Activated naive CD8-positive, alpha-beta T cell (primary cell): ENCODE measurements at regions not wholly inside any gene's neighbourhood (a gene's known extent, or its start where the extent isn't known, plus 50 kb on each side); places are given as distances from the start of the nearest gene placed in this dataset.

Source experiments
- H3K27ac Mint-ChIP-seq: one replicate; pipeline ENCODE4 v1.8.0; 2021; ENCODE audit warnings: mixed read lengths
- H3K27me3 Mint-ChIP-seq: one replicate; pipeline ENCODE4 v1.8.0; 2021; ENCODE audit warnings: mixed read lengths
- H3K36me3 Mint-ChIP-seq: one replicate; pipeline ENCODE4 v1.8.0; 2021; ENCODE audit warnings: mixed read lengths
- H3K4me1 Mint-ChIP-seq: one replicate; pipeline ENCODE4 v1.8.0; 2021; ENCODE audit warnings: low read depth, mixed read lengths
- H3K4me3 Mint-ChIP-seq: one replicate; pipeline ENCODE4 v1.8.0; 2021; ENCODE audit warnings: mild to moderate bottlenecking, mixed read lengths
- H3K9me3 Mint-ChIP-seq: one replicate; pipeline ENCODE4 v1.8.0; 2021; ENCODE audit warnings: low read depth, mixed read lengths

GRCh38 chr4:22196551-22196950 lies 248.0 kb upstream of the KCNIP4 start:
- no peaks in the 10 kb centered on the region for H3K9me3 Mint-ChIP-seq
- H3K4me1 Mint-ChIP-seq, result no peaks in the 10 kb centered on the region
- H3K27ac Mint-ChIP-seq, result no peak overlapping the region
- H3K4me3 Mint-ChIP-seq, result no peak overlapping the region
- H3K27me3 Mint-ChIP-seq, result no peaks in the 10 kb centered on the region
- H3K36me3 Mint-ChIP-seq, result no peaks in the 10 kb centered on the region

DNA sequence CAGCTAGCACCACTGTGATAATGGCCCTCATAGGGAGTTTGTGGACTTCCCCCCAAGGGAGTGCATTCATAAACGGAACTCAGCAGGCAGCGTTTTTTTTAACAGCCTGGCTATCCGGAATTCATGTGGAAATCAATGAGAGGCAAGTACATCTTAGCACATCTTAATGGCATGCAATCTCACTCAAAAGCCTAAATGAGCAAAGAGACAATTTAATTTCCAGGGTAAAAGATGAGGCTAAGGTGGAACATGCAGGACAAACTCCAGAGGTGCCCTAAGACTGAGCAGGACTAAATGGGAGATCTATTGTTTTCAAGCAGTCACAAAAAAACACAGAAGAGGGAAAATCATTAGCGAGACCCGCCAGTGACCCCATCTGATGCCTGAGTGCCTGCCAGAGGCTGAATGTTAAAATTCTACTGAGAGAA lies 243.5 kb upstream of the KCNIP4 start:
- H3K4me3 Mint-ChIP-seq, result no peak overlapping the region
- H3K9me3 Mint-ChIP-seq, result no peaks in the 10 kb centered on the region
- no peak overlapping the region for H3K27ac Mint-ChIP-seq
- no peaks in the 10 kb centered on the region for H3K4me1 Mint-ChIP-seq
- H3K27me3 Mint-ChIP-seq, result no peaks in the 10 kb centered on the region
- no peaks in the 10 kb centered on the region for H3K36me3 Mint-ChIP-seq

GRCh38 chr4:22191565-22191964 lies 243.0 kb upstream of the KCNIP4 start:
- H3K36me3 Mint-ChIP-seq, result no peaks in the 10 kb centered on the region
- H3K4me3 Mint-ChIP-seq, result no peak overlapping the region

GRCh38 chr4:22190855-22191254 lies 242.3 kb upstream of the KCNIP4 start:
- H3K9me3 Mint-ChIP-seq, result no peaks in the 10 kb centered on the region
- H3K27ac Mint-ChIP-seq, result no peak overlapping the region
- no peaks in the 10 kb centered on the region for H3K27me3 Mint-ChIP-seq
- no peak overlapping the region for H3K4me3 Mint-ChIP-seq
- H3K36me3 Mint-ChIP-seq, result no peaks in the 10 kb centered on the region
- no peaks in the 10 kb centered on the region for H3K4me1 Mint-ChIP-seq

More at GRCh38 chr4:22191565-22191964, 243.0 kb upstream of the KCNIP4 start:
- Mint-ChIP-seq H3K27me3 (no peaks in the 10 kb centered on the region), H3K4me1 (no peaks in the 10 kb centered on the region), H3K9me3 (no peaks in the 10 kb centered on the region), H3K27ac (no peak overlapping the region)

GRCh38 chr4:22187203-22187820 lies 238.7 kb upstream of the KCNIP4 start:
- H3K36me3 Mint-ChIP-seq, result no peaks in the 10 kb centered on the region
- no peaks in the 10 kb centered on the region for H3K4me1 Mint-ChIP-seq
- H3K4me3 Mint-ChIP-seq, result no peak overlapping the region
- no peak overlapping the region for H3K27ac Mint-ChIP-seq
- H3K9me3 Mint-ChIP-seq, result no peaks in the 10 kb centered on the region
- H3K27me3 Mint-ChIP-seq, result no peaks in the 10 kb centered on the region

DNA sequence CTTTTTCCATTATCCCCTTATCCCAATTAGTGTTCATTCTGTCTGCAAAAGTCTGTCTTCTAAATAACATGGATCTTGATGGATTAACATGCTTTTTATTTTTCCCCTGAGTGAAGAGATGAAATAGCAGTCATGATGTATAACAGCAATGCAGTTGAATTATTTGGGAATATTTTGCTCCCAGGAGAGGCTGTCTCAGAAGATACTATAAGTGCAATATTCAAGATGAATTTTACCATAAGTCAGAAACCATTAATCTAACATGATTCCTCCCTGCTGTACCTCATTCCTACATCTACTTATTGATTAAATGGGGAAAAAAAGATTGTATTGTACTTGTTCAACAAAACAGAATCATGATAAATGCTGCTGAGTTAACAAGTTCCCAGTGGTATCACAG lies 233.2 kb upstream of the KCNIP4 start:
- H3K9me3 Mint-ChIP-seq, result no peaks in the 10 kb centered on the region
- no peak overlapping the region for H3K4me3 Mint-ChIP-seq
- no peaks in the 10 kb centered on the region for H3K4me1 Mint-ChIP-seq
- H3K27ac Mint-ChIP-seq, result no peak overlapping the region
- H3K36me3 Mint-ChIP-seq, result no peaks in the 10 kb centered on the region
- no peaks in the 10 kb centered on the region for H3K27me3 Mint-ChIP-seq

DNA sequence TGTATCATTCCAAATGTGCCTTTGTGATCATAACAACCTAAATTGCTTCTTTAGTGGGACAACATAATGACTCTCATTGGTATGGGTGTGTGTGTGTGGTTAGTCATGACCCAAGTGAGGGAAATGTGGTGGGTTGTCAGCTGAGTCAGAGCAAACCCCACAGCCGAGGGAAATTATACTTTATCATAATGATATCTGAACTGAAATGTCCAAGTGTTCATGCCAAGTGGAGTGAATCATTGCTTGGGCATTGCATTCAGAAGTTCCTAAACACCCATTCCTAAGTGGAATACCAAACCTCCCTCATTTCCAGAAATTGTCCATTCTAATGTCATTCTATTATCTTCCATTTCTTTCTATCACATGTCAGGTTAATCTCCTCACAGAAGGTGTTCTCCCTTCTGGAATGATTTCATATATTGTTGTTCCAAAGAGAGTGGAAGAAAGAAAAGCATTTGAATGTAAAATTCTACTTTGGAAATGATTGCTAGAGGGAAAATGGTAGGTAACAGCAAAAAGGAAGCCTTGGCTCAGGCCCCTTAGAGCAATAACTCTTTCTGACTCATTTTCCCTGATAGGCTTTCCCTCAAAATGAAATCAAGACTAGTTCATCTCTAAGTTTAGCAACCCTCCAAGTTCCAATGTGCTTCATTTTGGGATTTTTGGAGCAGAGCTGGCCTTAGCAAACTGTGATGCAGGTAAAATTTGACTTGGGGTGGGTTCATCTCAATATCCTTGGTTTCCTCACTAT lies 230.7 kb upstream of the KCNIP4 start:
- no peaks in the 10 kb centered on the region for H3K9me3 Mint-ChIP-seq
- no peaks in the 10 kb centered on the region for H3K4me1 Mint-ChIP-seq
- H3K4me3 Mint-ChIP-seq, result no peak overlapping the region
- H3K27me3 Mint-ChIP-seq, result no peaks in the 10 kb centered on the region
- H3K36me3 Mint-ChIP-seq, result no peaks in the 10 kb centered on the region
- H3K27ac Mint-ChIP-seq, result no peak overlapping the region

DNA sequence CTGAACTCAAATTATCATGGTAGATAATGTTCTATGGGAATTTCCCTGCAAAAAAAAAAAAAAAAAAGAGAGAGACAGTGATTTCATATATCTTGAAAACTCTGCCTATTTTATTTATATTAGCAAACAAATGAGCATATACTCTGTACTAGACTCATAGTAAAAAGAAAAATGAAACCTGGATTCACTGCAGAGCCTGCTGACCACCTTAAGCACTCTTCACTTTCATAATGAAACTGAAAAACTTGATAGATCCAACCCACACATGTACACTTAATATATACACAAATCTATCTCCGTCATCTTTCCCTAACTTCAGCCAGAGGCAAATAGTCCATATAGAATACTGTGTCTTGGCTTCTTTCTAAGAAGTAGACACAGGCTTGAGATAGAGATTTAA lies 226.1 kb upstream of the KCNIP4 start:
- no peaks in the 10 kb centered on the region for H3K27me3 Mint-ChIP-seq
- H3K4me3 Mint-ChIP-seq, result no peak overlapping the region
- H3K4me1 Mint-ChIP-seq, result no peaks in the 10 kb centered on the region

GRCh38 chr4:22170353-22170752 lies 221.8 kb upstream of the KCNIP4 start:
- H3K4me3 Mint-ChIP-seq, result no peak overlapping the region
- no peaks in the 10 kb centered on the region for H3K4me1 Mint-ChIP-seq
- H3K27ac Mint-ChIP-seq, result no peak overlapping the region
- H3K27me3 Mint-ChIP-seq, result no peaks in the 10 kb centered on the region
- no peaks in the 10 kb centered on the region for H3K9me3 Mint-ChIP-seq
- no peaks in the 10 kb centered on the region for H3K36me3 Mint-ChIP-seq

More for the DNA sequence above, 226.1 kb upstream of the KCNIP4 start:
- no peaks in the 10 kb centered on the region for H3K9me3 Mint-ChIP-seq
- no peaks in the 10 kb centered on the region for H3K36me3 Mint-ChIP-seq
- H3K27ac Mint-ChIP-seq, result no peak overlapping the region

- Mint-ChIP-seq H3K4me3 (no peak overlapping the region), H3K27ac (no peak overlapping the region), H3K9me3 (no peaks in the 10 kb centered on the region), H3K36me3 (no peaks in the 10 kb centered on the region), H3K27me3 (no peaks in the 10 kb centered on the region), H3K4me1 (no peaks in the 10 kb centered on the region)
Observed at GRCh38 chr4:22167201-22167600, 218.6 kb upstream of the KCNIP4 start.

GRCh38 chr4:22162454-22162853 lies 213.9 kb upstream of the KCNIP4 start:
- Mint-ChIP-seq H3K4me1 (no peaks in the 10 kb centered on the region), H3K27me3 (no peaks in the 10 kb centered on the region), H3K36me3 (no peaks in the 10 kb centered on the region), H3K4me3 (no peak overlapping the region), H3K27ac (no peak overlapping the region), H3K9me3 (peaks cover 9% of the 10 kb centered on the region)

DNA sequence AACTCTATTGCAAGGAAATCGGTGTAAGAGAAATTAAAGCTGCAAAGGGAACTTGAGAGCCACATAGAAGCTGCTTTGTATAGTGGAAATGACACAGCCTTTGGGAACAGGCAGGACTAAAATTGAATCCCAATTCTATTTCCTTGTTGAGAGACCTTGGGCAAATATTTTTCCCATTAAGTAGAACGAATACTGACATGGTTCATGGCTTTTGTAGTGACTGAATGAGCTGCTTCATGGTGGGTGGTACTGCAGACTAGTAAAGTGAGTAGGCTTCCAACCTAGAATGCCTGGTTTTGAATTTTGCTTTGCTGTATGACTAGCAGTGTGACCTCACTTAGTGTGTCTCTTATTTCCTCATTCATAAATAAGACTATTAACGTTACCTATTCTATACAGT lies 182.2 kb upstream of the KCNIP4 start:
- Mint-ChIP-seq H3K36me3 (no peaks in the 10 kb centered on the region), H3K27ac (no peak overlapping the region), H3K9me3 (peaks cover 7% of the 10 kb centered on the region), H3K4me1 (no peaks in the 10 kb centered on the region), H3K27me3 (peaks cover 2% of the 10 kb centered on the region), H3K4me3 (no peak overlapping the region)

DNA sequence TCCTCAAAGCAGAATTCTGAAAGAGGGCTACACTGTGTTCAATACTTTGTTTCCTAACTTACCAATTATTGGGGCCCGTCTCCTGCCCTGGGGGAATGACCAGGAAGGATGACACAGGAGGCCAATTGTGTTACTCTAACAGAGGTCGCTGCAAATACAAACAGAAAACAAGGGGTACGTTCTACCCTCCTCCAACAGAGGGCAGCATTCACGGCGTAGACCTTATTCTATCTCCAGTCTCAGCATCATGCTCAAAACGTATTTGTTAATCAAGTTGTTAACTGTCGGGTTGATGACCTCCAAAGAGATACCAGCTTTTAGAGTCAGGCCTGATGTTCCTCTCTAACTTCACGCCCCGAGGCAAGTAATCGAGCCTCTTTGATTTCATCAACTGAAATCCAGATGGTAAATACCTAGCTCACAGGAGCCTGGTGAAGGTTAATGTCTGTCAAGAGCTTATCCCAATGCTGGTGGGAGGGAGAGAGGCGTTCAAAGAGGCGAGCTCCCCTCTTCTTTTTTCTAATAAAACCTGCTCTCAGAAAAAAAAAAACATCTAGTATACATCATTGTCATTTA lies 181.0 kb upstream of the KCNIP4 start:
- no peaks in the 10 kb centered on the region for H3K36me3 Mint-ChIP-seq
- H3K4me1 Mint-ChIP-seq, result no peaks in the 10 kb centered on the region
- H3K27ac Mint-ChIP-seq, result no peak overlapping the region
- peaks cover 2% of the 10 kb centered on the region for H3K27me3 Mint-ChIP-seq
- H3K4me3 Mint-ChIP-seq, result no peak overlapping the region
- peaks cover 7% of the 10 kb centered on the region for H3K9me3 Mint-ChIP-seq

- Mint-ChIP-seq H3K27me3 (no peaks in the 10 kb centered on the region), H3K36me3 (no peaks in the 10 kb centered on the region), H3K4me3 (no peak overlapping the region), H3K4me1 (no peaks in the 10 kb centered on the region), H3K9me3 (peaks cover 8% of the 10 kb centered on the region), H3K27ac (no peak overlapping the region)
Observed at GRCh38 chr4:22122062-22122461, 173.5 kb upstream of the KCNIP4 start.

- Mint-ChIP-seq H3K9me3 (peaks cover 7% of the 10 kb centered on the region), H3K4me1 (no peaks in the 10 kb centered on the region), H3K4me3 (no peak overlapping the region), H3K36me3 (no peaks in the 10 kb centered on the region), H3K27me3 (no peaks in the 10 kb centered on the region), H3K27ac (no peak overlapping the region)
Observed at GRCh38 chr4:22115262-22115661, 166.7 kb upstream of the KCNIP4 start.
